HuH-7.5 (cell line): ENCODE measurements at regions not wholly inside any gene's neighbourhood (a gene's known extent, or its start where the extent isn't known, plus 50 kb on each side); places are given as distances from the start of the nearest gene placed in this dataset.
"Not testable (repeated sequence)": the region's sequence is repeated elsewhere in the genome, so short reads cannot be mapped to it uniquely, and the experiment has no call there.

Experiments used
- DNase-seq: peaks from one replicate; pipeline ENCODE4 v3.0.0; 2011; ENCODE audit warnings: low spot score

- not testable (repeated sequence) for DNase-seq
These were observed 117.0 kb downstream of the SDHAF3 start for GRCh38 chr7:97234494-97234893.

DNA sequence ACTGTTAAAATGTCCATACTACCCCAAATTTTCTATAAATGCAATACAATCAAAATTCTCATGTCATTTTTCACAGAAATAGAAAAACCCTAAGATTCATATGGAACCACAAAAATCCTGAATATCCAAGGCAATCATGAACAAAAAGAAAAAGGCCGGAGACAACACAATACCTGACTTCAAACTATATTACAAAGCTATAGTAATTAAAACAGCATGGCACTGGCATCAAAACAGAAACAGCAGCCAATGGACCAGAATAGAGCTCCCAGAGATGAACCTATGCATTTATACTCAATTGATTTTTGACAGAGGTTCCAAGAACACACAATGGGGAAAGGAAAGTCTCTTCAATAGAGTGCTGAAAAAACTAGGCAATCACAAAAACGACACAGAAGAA is 128.8 kb downstream of the SDHAF3 start:
- DNase-seq, result no peak

GRCh38 chr7:97258187-97258586 is 140.7 kb downstream of the SDHAF3 start:
- DNase-seq, result not testable (repeated sequence)

DNA sequence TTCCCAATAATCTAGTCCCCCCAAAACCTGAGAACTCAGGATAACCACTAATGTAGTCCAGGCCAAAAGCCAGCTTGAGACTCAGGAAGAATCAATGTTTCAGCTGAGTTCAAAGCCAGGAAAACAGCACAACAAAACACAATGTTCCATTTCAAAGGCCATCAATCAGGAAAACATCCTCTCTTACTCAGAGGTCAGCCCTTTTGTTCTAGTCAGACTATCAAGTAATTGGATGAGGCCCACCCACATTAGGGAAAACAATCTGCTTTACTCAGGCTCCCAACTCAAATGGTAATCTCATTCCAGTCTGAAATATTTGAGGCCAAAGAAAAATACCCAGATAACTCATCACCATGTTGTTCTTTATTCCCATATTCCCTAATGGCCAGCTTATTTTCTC is 152.2 kb downstream of the SDHAF3 start:
- DNase-seq, result no peak

GRCh38 chr7:97270280-97270679 is 152.8 kb downstream of the SDHAF3 start:
- no peak for DNase-seq

DNA sequence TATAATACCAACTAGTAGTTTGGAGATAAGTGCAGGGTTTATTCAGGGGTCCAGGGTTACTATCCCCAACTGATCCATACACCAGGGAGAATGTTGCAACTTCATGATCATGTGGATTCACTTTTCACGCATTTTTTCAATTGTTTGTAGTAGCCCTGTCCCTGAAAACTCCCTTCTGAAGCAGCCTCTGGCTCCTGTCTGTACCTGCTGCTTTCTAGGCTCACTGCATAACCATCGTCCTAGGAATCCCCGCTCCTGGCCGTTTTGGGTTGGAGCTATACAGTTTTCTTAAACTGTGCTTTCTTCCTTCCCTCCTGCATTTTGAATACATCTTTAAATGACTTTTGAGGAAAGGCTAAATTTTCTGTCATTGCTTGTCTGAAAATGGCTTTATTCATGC is 154.1 kb downstream of the SDHAF3 start:
- no peak for DNase-seq

GRCh38 chr7:97272237-97272975 is 154.9 kb downstream of the SDHAF3 start:
- no peak for DNase-seq

DNA sequence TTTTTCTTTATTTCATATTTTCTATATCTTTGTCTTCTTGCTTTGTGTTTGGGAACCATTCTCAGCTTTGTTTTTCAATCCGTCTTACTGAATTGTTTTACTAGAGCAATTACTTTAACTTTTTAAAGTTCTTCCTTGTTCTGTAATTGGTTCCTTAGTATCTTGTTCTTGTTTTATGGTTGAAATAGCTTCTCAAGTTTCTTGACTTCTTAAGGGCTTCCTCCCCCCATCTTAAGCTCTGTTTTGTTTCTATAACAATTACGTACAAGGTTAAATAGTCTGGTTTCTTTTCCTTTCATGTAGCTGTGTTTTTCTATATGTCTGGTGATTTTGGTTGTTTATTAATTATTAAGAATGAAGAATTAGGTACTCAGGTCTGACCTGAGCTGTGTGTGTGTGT is 158.0 kb downstream of the SDHAF3 start:
- DNase-seq, result no peak

DNA sequence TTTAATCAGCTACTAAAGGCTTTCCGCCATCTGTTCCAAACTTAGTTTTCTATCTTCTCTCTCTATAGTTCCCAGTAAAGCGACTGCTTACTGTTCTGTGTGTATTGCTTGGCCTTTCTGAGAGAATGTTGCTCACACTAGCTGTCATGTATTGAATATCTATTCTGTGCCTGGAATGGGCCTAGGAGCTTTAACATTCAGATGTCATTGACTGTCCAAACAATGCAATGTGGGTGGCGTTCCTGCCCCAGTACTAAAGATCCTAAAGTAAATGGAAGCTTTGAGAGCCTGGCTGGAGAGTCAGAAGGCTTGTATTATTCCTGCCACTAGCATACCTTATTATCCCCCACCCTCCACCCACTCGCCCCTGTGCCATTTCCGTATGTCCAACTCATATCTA is 163.5 kb downstream of the SDHAF3 start:
- no peak for DNase-seq

- DNase-seq, result no peak
These were observed 167.8 kb downstream of the SDHAF3 start for GRCh38 chr7:97285348-97285747.

- DNase-seq, result no peak
These were observed 175.5 kb downstream of the SDHAF3 start for GRCh38 chr7:97293031-97293430.

DNA sequence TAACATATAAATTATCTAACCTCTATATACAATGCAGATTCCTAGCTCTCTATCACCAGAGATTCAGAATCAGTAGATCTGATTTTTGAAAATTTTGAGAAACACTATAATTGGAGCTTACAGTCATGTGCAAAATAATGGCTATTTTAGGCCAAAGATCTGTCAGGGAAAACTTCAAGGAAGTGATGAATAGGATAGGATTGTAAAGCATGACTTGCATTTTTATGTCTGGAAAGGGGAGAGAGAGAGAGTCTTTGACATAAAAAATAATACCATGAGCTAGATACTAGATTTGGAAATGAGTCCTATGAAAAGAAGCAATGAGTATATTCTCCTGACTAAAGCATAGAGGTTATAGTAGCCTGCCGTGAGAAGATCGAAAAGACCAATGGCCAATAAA is 181.1 kb downstream of the SDHAF3 start:
- DNase-seq, result no peak

- DNase-seq, result no peak
These were observed 188.1 kb downstream of the SDHAF3 start for GRCh38 chr7:97305589-97305988.

DNA sequence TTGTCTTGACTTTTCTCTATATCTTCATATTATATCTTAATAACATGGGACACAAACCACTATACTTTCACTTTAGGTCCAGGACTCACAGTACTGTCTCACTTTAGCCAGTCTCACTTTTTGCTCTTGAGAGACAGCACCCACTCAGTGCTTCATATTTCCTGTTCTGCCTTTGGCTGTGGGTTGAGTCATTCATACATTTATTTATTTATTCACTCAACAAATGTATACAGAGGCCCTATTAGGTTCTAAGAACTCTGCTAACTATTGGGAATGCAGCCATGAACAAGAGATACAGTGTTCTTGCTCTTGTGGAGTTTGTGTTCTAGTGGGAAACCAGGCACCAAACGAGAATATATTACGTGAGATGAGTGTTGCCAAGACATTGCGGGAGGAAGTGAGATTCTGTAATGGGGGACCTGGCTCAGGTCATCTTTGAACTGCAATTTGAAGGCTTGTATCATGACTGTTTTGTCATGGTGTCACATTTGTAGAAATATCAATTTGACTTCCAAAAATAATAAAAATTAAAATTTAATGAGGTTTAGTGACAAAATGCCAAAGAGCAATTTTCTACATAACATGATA is 190.1 kb downstream of the SDHAF3 start:
- no peak for DNase-seq

DNA sequence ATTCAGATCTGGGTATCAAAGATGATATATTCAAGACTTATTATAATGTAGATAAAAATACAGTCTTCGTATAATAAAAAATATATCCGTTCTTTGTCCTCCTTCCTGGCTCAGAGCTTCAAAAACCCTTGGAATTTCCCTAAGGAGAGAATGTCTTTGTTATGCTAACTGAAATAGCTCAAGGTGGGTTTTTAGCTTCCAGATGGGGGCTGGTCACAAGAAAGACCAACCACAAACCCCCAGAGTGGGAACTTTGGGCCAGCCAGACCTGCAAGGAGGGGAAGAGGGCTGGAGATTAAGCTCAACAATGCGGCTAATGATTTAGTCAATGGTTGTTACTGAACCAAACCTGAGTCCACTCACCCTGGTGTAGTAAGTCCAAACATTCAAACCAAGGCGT is 196.4 kb downstream of the SDHAF3 start:
- no peak for DNase-seq

GRCh38 chr7:97317575-97317974 is 200.1 kb downstream of the SDHAF3 start:
- DNase-seq, result no peak

- not testable (repeated sequence) for DNase-seq
These were observed 212.4 kb downstream of the SDHAF3 start for GRCh38 chr7:97329871-97330270.

GRCh38 chr7:97337849-97338248 is 220.4 kb downstream of the SDHAF3 start:
- no peak for DNase-seq

DNA sequence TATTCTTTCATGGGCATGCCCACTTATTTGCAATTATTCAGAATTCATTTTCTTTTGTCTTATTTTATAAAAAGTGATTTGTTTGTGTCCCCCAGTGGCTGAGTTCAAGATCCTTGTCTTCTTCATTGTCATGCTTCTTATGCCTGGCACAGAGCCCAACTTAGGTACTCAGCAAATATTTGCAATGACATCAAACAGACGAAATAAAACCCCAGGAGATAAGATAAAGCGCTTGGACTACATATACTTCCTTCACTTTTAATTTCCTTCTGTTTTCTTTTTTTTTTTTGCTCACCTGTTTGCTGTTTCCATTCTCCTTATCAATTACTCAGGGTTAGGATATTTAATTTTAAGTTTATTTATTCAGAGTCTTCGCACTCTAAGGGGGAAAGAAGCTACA is 225.0 kb downstream of the SDHAF3 start:
- DNase-seq, result no peak

GRCh38 chr7:97346349-97346748 is 228.9 kb downstream of the SDHAF3 start:
- DNase-seq, result no peak

DNA sequence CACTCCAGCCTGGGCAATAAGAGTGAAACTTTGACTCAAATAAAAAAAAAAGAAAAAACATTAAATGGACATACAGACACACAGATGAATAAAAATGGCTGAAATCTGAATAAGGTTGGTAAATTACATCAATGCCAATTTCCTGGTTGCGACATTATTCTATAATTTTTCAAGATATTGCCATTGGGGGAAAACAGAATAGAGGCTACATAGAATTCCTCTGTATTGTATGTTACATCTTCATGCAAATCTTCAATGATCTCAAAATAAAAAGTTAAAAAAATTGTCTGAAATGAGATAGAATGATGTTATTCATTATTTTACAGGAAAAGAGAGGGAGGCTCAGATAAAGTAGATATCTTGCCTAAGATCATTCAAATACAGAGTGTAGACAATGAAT is 234.0 kb downstream of the SDHAF3 start:
- no peak for DNase-seq

GRCh38 chr7:97357459-97357858 is 240.0 kb downstream of the SDHAF3 start:
- DNase-seq, result no peak

DNA sequence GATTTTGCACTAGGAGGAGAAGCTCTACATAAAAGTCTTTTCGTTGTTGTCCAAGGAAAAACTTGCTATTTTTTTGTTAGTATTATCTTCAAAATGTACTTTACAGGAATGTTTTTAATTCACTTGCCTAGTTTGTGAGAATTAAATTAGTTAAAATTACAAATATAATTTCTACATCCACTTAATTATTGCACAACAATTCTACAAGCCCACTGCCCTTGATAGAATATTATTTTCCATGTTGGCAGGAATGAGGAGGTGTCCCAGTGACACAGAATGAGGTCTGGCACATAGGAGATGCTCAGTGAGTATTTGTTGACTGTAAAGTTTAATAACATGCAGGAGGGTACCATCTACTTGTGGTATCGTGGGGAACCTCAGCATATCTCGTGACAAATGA is 255.4 kb downstream of the SDHAF3 start:
- DNase-seq, result no peak

DNA sequence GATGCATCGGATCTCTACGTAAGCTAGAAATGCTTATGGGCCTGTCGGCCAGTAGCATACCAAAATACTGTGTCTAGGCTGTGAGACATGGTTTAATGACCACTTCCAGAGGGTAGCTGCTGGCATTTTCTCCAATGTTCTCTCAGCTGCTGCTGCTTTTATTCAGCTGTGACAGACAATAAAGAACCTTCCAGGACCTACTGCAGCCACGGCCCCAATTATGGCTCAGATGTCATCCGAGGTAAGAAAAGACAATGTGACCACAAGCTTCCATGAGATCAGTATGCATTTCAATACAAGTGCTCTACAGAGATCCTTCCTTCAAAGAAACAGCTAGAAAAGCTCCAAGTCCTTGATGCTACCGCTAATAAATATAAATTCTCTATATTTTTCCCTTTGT is 256.2 kb downstream of the SDHAF3 start:
- no peak for DNase-seq
